ENCODE measurements at regions not wholly inside any gene's neighbourhood (a gene's known extent, or its start where the extent isn't known, plus 50 kb on each side); places are given as distances from the start of the nearest gene placed in this dataset.
A peak's percentile ranks its signal among the peaks of the same experiment; 100 is the strongest.

- DNase-seq (ENCODE audit: low read depth): no peak
Observed at GRCh38 chr5:68452286-68452685, 236.7 kb downstream of the PIK3R1 start.

- no peak for DNase-seq (ENCODE audit: low read depth)
Observed at GRCh38 chr5:68454172-68454571, 238.6 kb downstream of the PIK3R1 start.

- no peak for DNase-seq (ENCODE audit: low read depth)
Observed at GRCh38 chr5:68454766-68455165, 239.2 kb downstream of the PIK3R1 start.

GRCh38 chr5:68455216-68455615 is 239.7 kb downstream of the PIK3R1 start:
- no peak for DNase-seq (ENCODE audit: low read depth)

- DNase-seq (ENCODE audit: low read depth): peak; percentile 17
Observed at GRCh38 chr5:68456756-68457217, 241.2 kb downstream of the PIK3R1 start.

- DNase-seq (ENCODE audit: low read depth): no peak
Observed at GRCh38 chr5:68457285-68457684, 241.7 kb downstream of the PIK3R1 start.

GRCh38 chr5:68458416-68459021 is 243.0 kb downstream of the PIK3R1 start:
- DNase-seq (ENCODE audit: low read depth): no peak

GRCh38 chr5:68459093-68459809 is 243.7 kb downstream of the PIK3R1 start:
- no peak for DNase-seq (ENCODE audit: low read depth)

GRCh38 chr5:68459810-68460139 is 244.2 kb downstream of the PIK3R1 start:
- DNase-seq (ENCODE audit: low read depth): no peak

- peak; percentile 64 for DNase-seq (ENCODE audit: low read depth)
Observed at GRCh38 chr5:68460147-68460798, 244.7 kb downstream of the PIK3R1 start.

- DNase-seq (ENCODE audit: low read depth): no peak
Observed at GRCh38 chr5:68463606-68464005, 248.1 kb downstream of the PIK3R1 start.

- DNase-seq (ENCODE audit: low read depth): peak; percentile 41
Observed at GRCh38 chr5:68464424-68464823, 248.9 kb downstream of the PIK3R1 start.

GRCh38 chr5:68465133-68465532 is 249.6 kb downstream of the PIK3R1 start:
- DNase-seq (ENCODE audit: low read depth): no peak

GRCh38 chr5:68465934-68466551 is 250.5 kb downstream of the PIK3R1 start:
- no peak for DNase-seq (ENCODE audit: low read depth)

- no peak for DNase-seq (ENCODE audit: low read depth)
Observed at GRCh38 chr5:68467208-68467607, 251.7 kb downstream of the PIK3R1 start.

GRCh38 chr5:68467794-68468193 is 252.2 kb downstream of the PIK3R1 start:
- DNase-seq (ENCODE audit: low read depth): no peak

GRCh38 chr5:68468322-68468721 is 252.8 kb downstream of the PIK3R1 start:
- no peak for DNase-seq (ENCODE audit: low read depth)

- DNase-seq (ENCODE audit: low read depth): no peak
Observed at GRCh38 chr5:68475476-68475983, 260.0 kb downstream of the PIK3R1 start.

- DNase-seq (ENCODE audit: low read depth): no peak
Observed at GRCh38 chr5:68476854-68477253, 261.3 kb downstream of the PIK3R1 start.

- peak; percentile 73 for DNase-seq (ENCODE audit: low read depth)
Observed at GRCh38 chr5:68478301-68479095, 262.9 kb downstream of the PIK3R1 start.

GRCh38 chr5:68479524-68479923 is 264.0 kb downstream of the PIK3R1 start:
- DNase-seq (ENCODE audit: low read depth): no peak

Measured in fibroblast of gingiva (primary cell).